SU-DHL-6 (cell line): ENCODE measurements at regions not wholly inside any gene's neighbourhood (a gene's known extent, or its start where the extent isn't known, plus 50 kb on each side); places are given as distances from the start of the nearest gene placed in this dataset.

Experiments
- H2AFZ ChIP-seq: fragments of 200-600 bp; sonication (generic); 2 replicates; pipeline ENCODE4 v1.6.1; 2014; ENCODE audit warnings: low read depth, mild to moderate bottlenecking, moderate library complexity, mixed read lengths, antibody characterized with exemption, low read length; ENCODE audit not compliant: severe bottlenecking
- H3F3A ChIP-seq: fragments of 200-600 bp; shearing (Covaris generic); 2 replicates; pipeline ENCODE4 v1.6.0; 2016; ENCODE audit warnings: antibody characterized with exemption, mild to moderate bottlenecking; ENCODE audit not compliant: insufficient read depth
- H3K27ac ChIP-seq: fragments of 200-600 bp; sonication (generic); 2 replicates; pipeline ENCODE4 v1.5.1; 2016; ENCODE audit warnings: low read depth, mild to moderate bottlenecking, low read length, moderate library complexity, mixed read lengths
- H3K27me3 ChIP-seq: fragments of 200-600 bp; sonication (generic), shearing (Covaris generic); 2 replicates; pipeline ENCODE4 v1.6.0; 2014; ENCODE audit warnings: mild to moderate bottlenecking, low read length
- H3K36me3 ChIP-seq: fragments of 200-600 bp; sonication (generic); 2 replicates; pipeline ENCODE4 v1.6.1; 2014; ENCODE audit warnings: mild to moderate bottlenecking, low read length, mixed read lengths
- H3K4me2 ChIP-seq: fragments of 300-600, 200-600 bp; shearing (Covaris generic), sonication (generic); 2 replicates; pipeline ENCODE4 v1.6.0; 2014; ENCODE audit warnings: low read length, low read depth, mild to moderate bottlenecking; ENCODE audit not compliant: poor library complexity, severe bottlenecking
- H3K4me3 ChIP-seq: fragments of 200-600 bp; sonication (generic); 2 replicates; pipeline ENCODE4 v1.5.1; 2014; ENCODE audit warnings: antibody characterized with exemption, low read length, mild to moderate bottlenecking, mixed read lengths; ENCODE audit not compliant: insufficient read depth, poor library complexity, severe bottlenecking
- H3K79me2 ChIP-seq: fragments of 200-600 bp; sonication (generic); 2 replicates; pipeline ENCODE4 v1.6.1; 2014; ENCODE audit warnings: mild to moderate bottlenecking, low read length, moderate library complexity; ENCODE audit not compliant: insufficient read depth
- H3K9ac ChIP-seq: fragments of 200-600 bp; sonication (generic); 2 replicates; pipeline ENCODE4 v1.7.0; 2014; ENCODE audit warnings: mild to moderate bottlenecking, low read length
- H3K9me2 ChIP-seq: fragments of 200-600 bp; sonication (generic); replicated peaks from 2 replicates; pipeline ENCODE4 v1.6.1; 2014; ENCODE audit warnings: low read length; ENCODE audit not compliant: insufficient read depth
- H3K9me3 ChIP-seq: fragments of 200-600 bp; sonication (generic); 2 replicates; pipeline ENCODE4 v1.6.1; 2014; ENCODE audit warnings: low read length, mixed read lengths; ENCODE audit not compliant: insufficient read depth
- H4K20me1 ChIP-seq: fragments of 200-600 bp; sonication (generic); 2 replicates; pipeline ENCODE4 v1.6.1; 2014; ENCODE audit warnings: low read depth, mild to moderate bottlenecking, antibody characterized with exemption, low read length, moderate library complexity, mixed read lengths
- CTCF ChIP-seq: fragments of 200-600 bp; sonication (generic); IDR thresholded peaks from one replicate; pipeline ENCODE4 v1.5.1; 2017; ENCODE audit warnings: antibody characterized with exemption, mild to moderate bottlenecking, low read length, moderate library complexity; ENCODE audit not compliant: insufficient read depth, poor library complexity, severe bottlenecking
- EZH2phosphoT487 ChIP-seq: fragments of 200-600 bp; sonication (generic), shearing (Covaris generic); conservative IDR thresholded peaks from 2 replicates; pipeline ENCODE4 v1.6.1; 2018; ENCODE audit warnings: mild to moderate bottlenecking, antibody characterized with exemption, low read length, moderate library complexity, mixed read lengths

GRCh38 chr15:97837896-97838295, 122.6 kb upstream of the ARRDC4 start:
- H3K27ac ChIP-seq, result no peak overlapping the region
- no peaks in the 10 kb centered on the region for H3K9me2 ChIP-seq
- no peaks in the 10 kb centered on the region for H4K20me1 ChIP-seq
- H3K4me2 ChIP-seq, result no peak overlapping the region
- H3K9me3 ChIP-seq, result no peaks in the 10 kb centered on the region
- no peaks in the 10 kb centered on the region for H3F3A ChIP-seq
- H3K9ac ChIP-seq, result no peak overlapping the region
- TF ChIP-seq CTCF (no peak), EZH2phosphoT487 (no peak)
- no peak overlapping the region for H2AFZ ChIP-seq
- H3K79me2 ChIP-seq, result no peaks in the 10 kb centered on the region
- H3K27me3 ChIP-seq, result no peaks in the 10 kb centered on the region
- no peak overlapping the region for H3K4me3 ChIP-seq
- H3K36me3 ChIP-seq, result no peaks in the 10 kb centered on the region

GRCh38 chr15:97838606-97839210, 121.8 kb upstream of the ARRDC4 start:
- H4K20me1 ChIP-seq, result no peaks in the 10 kb centered on the region

GRCh38 chr15:97840501-97840900, 120.0 kb upstream of the ARRDC4 start:
- H3K79me2 ChIP-seq, result no peaks in the 10 kb centered on the region
- no peak for TF ChIP-seq CTCF
- TF ChIP-seq EZH2phosphoT487, result no peak

More at GRCh38 chr15:97838606-97839210, 121.8 kb upstream of the ARRDC4 start:
- no peak for TF ChIP-seq CTCF
- TF ChIP-seq EZH2phosphoT487, result no peak
- Histone ChIP-seq H3K9me3 (no peaks in the 10 kb centered on the region), H2AFZ (no peak overlapping the region), H3K27ac (no peak overlapping the region), H3K4me2 (no peak overlapping the region), H3F3A (no peaks in the 10 kb centered on the region), H3K9me2 (no peaks in the 10 kb centered on the region), H3K27me3 (no peaks in the 10 kb centered on the region), H3K79me2 (no peaks in the 10 kb centered on the region), H3K36me3 (no peaks in the 10 kb centered on the region), H3K9ac (no peak overlapping the region), H3K4me3 (no peak overlapping the region)

More at GRCh38 chr15:97840501-97840900, 120.0 kb upstream of the ARRDC4 start:
- Histone ChIP-seq H3K27me3 (no peaks in the 10 kb centered on the region), H3K9me2 (no peaks in the 10 kb centered on the region), H3K27ac (no peak overlapping the region), H4K20me1 (no peaks in the 10 kb centered on the region), H3K4me2 (no peak overlapping the region), H3K9ac (no peak overlapping the region), H3K9me3 (no peaks in the 10 kb centered on the region), H3K36me3 (no peaks in the 10 kb centered on the region), H2AFZ (no peak overlapping the region), H3K4me3 (no peak overlapping the region), H3F3A (no peaks in the 10 kb centered on the region)
